Colonic mucosa (tissue), 4 donors: ENCODE measurements at regions not wholly inside any gene's neighbourhood (a gene's known extent, or its start where the extent isn't known, plus 50 kb on each side); places are given as distances from the start of the nearest gene placed in this dataset.

Source experiments
- DNase-seq: peaks from one replicate; pipeline ENCODE4 v3.0.0-alpha.2; 2020
- H3K27ac ChIP-seq: fragments of 200-600 bp; one replicate; pipeline ENCODE4 v1.8.0; 2021
- H3K27me3 ChIP-seq: fragments of 200-600 bp; one replicate; pipeline ENCODE4 v1.8.0; 2021
- H3K36me3 ChIP-seq: fragments of 200-600 bp; one replicate; pipeline ENCODE4 v1.8.0; 2021
- H3K4me1 ChIP-seq: fragments of 200-600 bp; one replicate; pipeline ENCODE4 v1.8.0; 2021; ENCODE audit warnings: mild to moderate bottlenecking
- H3K4me3 ChIP-seq: fragments of 200-600 bp; one replicate; pipeline ENCODE4 v1.8.0; 2021
- H3K9ac ChIP-seq, 2 donors: one replicate each; pipeline ENCODE4 v1.7.0; 2013; ENCODE audit warnings: control low read depth in 2 of 2, low read depth in 2 of 2, low read length in 2 of 2
- H3K9me3 ChIP-seq: fragments of 200-600 bp; one replicate; pipeline ENCODE4 v1.8.0; 2021
- intact Hi-C: fragments of 100-400 bp; cut with DNase I; formaldehyde crosslinking; loops from one replicate; pipeline ENCODE4 v1.14.1; 2022
- TF ChIP-seq, protein P1 (sequence below): fragments of 200-600 bp; IDR thresholded peaks from one replicate; pipeline ENCODE4 v1.8.0; 2022; ENCODE audit warnings: antibody characterized with exemption, mild to moderate bottlenecking
- donor health status: healthy.
- donor health status: DM: no; HTN: no; CAD: no.
- donor health status: DM: no; HTN: no; CAD: no.

DNA sequence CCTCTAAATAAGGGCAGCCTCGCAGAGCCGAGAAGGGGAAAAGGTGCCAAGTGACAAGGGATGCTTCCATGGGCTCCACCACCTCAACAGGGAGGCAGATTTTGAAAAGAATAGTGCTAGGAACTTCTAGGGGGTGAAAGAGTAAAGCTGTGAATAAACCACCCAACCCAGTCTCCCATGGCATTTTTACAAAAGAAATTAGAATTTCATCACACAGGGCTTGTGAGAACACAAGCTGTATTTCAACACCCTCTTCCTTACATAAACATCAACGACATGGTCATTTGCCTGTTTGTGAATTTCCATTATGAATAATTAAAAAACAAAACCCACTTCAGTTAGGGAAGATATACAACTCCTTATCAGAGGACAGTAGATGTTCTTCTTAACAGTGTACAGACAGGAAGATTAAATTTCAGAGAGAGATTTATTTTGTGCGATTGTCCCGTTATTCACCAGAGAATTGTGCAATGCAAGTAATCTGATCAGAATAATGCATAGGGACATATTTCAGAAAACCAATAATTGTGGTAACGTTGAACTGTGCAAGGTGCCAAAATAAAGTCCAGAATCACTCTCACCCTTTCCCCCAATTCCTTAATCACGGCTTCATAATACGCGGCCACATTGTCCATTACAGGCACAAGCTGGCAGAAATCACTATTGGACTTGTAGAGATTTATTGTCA is 207.8 kb upstream of the MGMT start:
- H3K9ac ChIP-seq, result no peak overlapping the region
- no peak overlapping the region for H3K27ac ChIP-seq
- H3K9me3 ChIP-seq, result no peaks in the 10 kb centered on the region
- H3K4me3 ChIP-seq, result no peak overlapping the region
- H3K4me1 ChIP-seq, result no peaks in the 10 kb centered on the region
- DNase-seq, result no peak
- H3K36me3 ChIP-seq, result no peaks in the 10 kb centered on the region
- intact Hi-C loops, result no loop called here
- H3K27me3 ChIP-seq, result no peaks in the 10 kb centered on the region
- TF ChIP-seq, protein P1, sequence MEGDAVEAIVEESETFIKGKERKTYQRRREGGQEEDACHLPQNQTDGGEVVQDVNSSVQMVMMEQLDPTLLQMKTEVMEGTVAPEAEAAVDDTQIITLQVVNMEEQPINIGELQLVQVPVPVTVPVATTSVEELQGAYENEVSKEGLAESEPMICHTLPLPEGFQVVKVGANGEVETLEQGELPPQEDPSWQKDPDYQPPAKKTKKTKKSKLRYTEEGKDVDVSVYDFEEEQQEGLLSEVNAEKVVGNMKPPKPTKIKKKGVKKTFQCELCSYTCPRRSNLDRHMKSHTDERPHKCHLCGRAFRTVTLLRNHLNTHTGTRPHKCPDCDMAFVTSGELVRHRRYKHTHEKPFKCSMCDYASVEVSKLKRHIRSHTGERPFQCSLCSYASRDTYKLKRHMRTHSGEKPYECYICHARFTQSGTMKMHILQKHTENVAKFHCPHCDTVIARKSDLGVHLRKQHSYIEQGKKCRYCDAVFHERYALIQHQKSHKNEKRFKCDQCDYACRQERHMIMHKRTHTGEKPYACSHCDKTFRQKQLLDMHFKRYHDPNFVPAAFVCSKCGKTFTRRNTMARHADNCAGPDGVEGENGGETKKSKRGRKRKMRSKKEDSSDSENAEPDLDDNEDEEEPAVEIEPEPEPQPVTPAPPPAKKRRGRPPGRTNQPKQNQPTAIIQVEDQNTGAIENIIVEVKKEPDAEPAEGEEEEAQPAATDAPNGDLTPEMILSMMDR, result no peak

DNA sequence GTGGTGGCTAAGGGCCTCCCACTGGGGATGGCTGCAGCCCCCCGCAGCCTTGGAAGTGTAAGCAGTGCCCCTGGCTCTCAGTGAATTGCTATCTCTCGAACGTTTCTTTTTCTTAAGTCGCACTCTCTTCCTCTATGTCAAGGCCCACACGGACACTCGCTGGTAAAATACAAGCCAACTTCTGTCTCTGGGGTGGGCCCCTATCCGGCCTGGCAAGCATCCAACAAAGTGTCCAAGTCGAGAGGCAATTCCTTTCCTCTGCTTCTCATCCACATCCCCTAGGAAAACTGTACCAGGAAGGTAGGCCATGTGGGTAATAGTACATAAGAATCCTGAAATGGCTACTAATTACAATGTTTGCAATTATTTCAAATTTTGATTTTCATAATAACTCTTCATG is 194.9 kb upstream of the MGMT start:
- no peaks in the 10 kb centered on the region for H3K4me1 ChIP-seq
- TF ChIP-seq, protein P1, result no peak
- intact Hi-C loops, result no loop called here
- H3K9ac ChIP-seq, result no peak overlapping the region
- no peaks in the 10 kb centered on the region for H3K9me3 ChIP-seq
- H3K27ac ChIP-seq, result no peak overlapping the region
- H3K27me3 ChIP-seq, result no peaks in the 10 kb centered on the region
- no peak for DNase-seq
- H3K36me3 ChIP-seq, result no peaks in the 10 kb centered on the region
- H3K4me3 ChIP-seq, result no peak overlapping the region

DNA sequence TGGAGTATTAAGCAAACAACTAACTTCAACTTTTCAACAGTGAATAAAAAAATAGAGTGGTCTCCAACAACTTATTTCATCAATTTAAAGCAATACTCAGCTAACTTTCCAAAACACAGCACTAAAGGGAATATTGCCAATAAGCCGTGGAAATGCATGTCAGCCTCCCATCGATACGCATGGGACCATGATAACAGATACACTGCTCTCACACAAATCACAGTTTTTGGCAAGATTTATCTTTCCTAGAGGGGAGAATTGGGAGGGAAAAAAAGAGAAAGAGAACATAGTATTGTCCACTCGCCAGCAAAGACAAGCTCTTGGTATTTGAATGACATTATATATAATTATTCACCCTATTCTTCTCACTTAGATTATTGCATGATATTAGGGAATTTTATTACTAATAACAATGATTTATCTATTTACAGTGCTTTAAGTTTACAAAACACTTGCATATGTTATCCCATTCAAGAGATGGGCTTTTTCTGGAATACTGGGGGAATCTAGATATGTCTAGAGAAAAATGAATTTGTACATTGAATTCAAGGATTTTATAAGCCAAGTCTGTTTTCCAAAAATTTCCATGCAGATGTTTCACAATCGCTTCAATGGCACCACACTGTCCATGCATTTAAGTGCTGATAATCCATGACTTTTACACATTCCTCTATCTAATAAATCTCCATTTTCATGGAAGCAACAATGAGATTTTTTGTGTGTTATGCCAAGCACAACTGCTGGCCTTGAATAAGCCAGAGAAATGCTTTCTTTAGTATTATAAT is 194.0 kb upstream of the MGMT start:
- intact Hi-C loops, result no loop called here
- TF ChIP-seq, protein P1, result no peak
- Histone ChIP-seq H3K4me3 (no peak overlapping the region), H3K36me3 (no peaks in the 10 kb centered on the region), H3K27ac (no peak overlapping the region), H3K27me3 (no peaks in the 10 kb centered on the region), H3K9ac (no peak overlapping the region), H3K9me3 (no peaks in the 10 kb centered on the region), H3K4me1 (no peaks in the 10 kb centered on the region)
- no peak for DNase-seq

DNA sequence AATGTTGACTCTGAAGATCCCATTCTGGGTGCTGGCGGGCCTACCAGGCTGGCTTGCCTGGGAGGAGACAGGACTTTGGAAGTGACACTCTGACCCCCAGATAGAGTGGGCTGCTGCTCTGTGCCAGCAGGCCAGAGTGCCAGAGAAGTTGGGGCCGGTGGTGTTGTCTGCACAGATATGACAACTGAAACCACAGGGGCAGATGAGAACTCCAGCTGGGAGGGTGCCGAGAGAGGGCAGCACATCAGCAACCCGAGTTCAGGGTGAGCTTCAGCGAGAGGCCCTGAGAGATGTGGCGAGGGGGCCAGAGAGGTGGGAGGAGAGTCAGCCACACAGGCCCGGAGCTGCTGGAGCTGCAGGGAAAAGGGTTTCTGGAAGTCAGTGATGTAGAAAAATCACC is 193.2 kb upstream of the MGMT start:
- no peak overlapping the region for H3K4me3 ChIP-seq
- no peaks in the 10 kb centered on the region for H3K4me1 ChIP-seq
- no peaks in the 10 kb centered on the region for H3K9me3 ChIP-seq
- no peak overlapping the region for H3K9ac ChIP-seq
- intact Hi-C loops, result no loop called here
- no peaks in the 10 kb centered on the region for H3K36me3 ChIP-seq
- H3K27ac ChIP-seq, result no peak overlapping the region
- H3K27me3 ChIP-seq, result no peaks in the 10 kb centered on the region
- TF ChIP-seq, protein P1, result no peak
- no peak for DNase-seq

DNA sequence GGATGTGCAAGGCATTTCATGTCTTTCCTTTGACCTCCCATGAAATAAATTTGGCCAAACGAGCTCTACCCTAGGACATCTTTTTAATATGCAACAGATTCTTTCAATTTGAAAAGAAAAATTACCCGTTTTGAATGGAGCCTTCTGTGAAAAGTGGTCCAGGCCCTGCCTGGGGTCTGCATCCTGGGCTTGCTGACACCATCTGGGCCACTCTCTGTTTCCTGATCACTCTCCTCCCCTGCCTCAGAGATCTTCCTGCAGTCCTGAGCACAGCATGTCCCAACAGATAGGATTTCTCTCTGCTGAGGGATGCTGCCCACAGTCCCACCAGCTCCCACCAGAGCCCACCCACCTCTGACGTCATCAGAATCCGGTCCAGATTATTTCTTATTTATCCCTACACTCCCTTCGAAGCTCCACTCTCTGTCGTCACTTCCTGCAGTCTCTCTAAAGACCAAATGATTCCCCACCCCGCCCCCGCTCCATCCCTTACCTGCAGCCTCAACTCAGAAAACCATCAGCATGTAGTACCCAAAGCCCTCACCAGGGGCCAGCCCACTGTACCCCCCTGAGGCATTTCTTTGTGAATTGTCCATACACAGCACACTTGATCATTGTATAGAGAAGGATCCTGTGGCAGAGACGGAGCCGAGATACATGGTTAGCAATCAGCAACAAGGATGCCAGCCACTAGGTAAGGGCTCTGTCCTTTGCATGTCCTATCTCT is 192.1 kb upstream of the MGMT start:
- no peak overlapping the region for H3K27ac ChIP-seq
- H3K36me3 ChIP-seq, result no peaks in the 10 kb centered on the region
- intact Hi-C loops, result no loop called here
- H3K9me3 ChIP-seq, result no peaks in the 10 kb centered on the region
- no peaks in the 10 kb centered on the region for H3K4me1 ChIP-seq
- TF ChIP-seq, protein P1, result no peak
- H3K27me3 ChIP-seq, result no peaks in the 10 kb centered on the region
- H3K4me3 ChIP-seq, result no peak overlapping the region
- DNase-seq, result no peak
- H3K9ac ChIP-seq, result no peak overlapping the region
